CD4-positive, alpha-beta T cell treated with Interleukin-2 at 100 ng/mL for 4 hours (primary cell): ENCODE measurements at regions not wholly inside any gene's neighbourhood (a gene's known extent, or its start where the extent isn't known, plus 50 kb on each side); places are given as distances from the start of the nearest gene placed in this dataset.

Source experiments
- DNase-seq: peaks from one replicate; pipeline ENCODE4 v3.0.0-alpha.2; 2020; ENCODE audit warnings: low spot score

- peak; percentile 18 for DNase-seq
Measured at GRCh38 chr2:145692971-145693478, 1173.1 kb upstream of the ZEB2 start.

GRCh38 chr2:145691659-145692058 is 1171.7 kb upstream of the ZEB2 start:
- DNase-seq = no peak

- DNase-seq = no peak
Measured at GRCh38 chr2:145690183-145690778, 1170.4 kb upstream of the ZEB2 start.

GRCh38 chr2:145689277-145689676 is 1169.4 kb upstream of the ZEB2 start:
- DNase-seq = no peak

- DNase-seq = no peak
Measured at GRCh38 chr2:145688156-145688555, 1168.2 kb upstream of the ZEB2 start.

- DNase-seq = no peak
Measured at GRCh38 chr2:145687442-145688134, 1167.7 kb upstream of the ZEB2 start.

GRCh38 chr2:145685383-145686050 is 1165.6 kb upstream of the ZEB2 start:
- no peak for DNase-seq

GRCh38 chr2:145682546-145683157 is 1162.7 kb upstream of the ZEB2 start:
- no peak for DNase-seq

- DNase-seq = no peak
Measured at GRCh38 chr2:145680276-145680675, 1160.4 kb upstream of the ZEB2 start.

- DNase-seq = no peak
Measured at GRCh38 chr2:145677371-145677770, 1157.5 kb upstream of the ZEB2 start.

GRCh38 chr2:145674705-145675104 is 1154.8 kb upstream of the ZEB2 start:
- DNase-seq = no peak

GRCh38 chr2:145669301-145669700 is 1149.4 kb upstream of the ZEB2 start:
- no peak for DNase-seq

- DNase-seq = no peak
Measured at GRCh38 chr2:145666552-145666951, 1146.6 kb upstream of the ZEB2 start.

- no peak for DNase-seq
Measured at GRCh38 chr2:145657265-145657664, 1137.3 kb upstream of the ZEB2 start.

GRCh38 chr2:145655165-145655765 is 1135.3 kb upstream of the ZEB2 start:
- DNase-seq = no peak

GRCh38 chr2:145654746-145655145 is 1134.8 kb upstream of the ZEB2 start:
- no peak for DNase-seq

GRCh38 chr2:145654156-145654555 is 1134.2 kb upstream of the ZEB2 start:
- DNase-seq = no peak

- no peak for DNase-seq
Measured at GRCh38 chr2:145653553-145653952, 1133.6 kb upstream of the ZEB2 start.

GRCh38 chr2:145652571-145653545 is 1132.9 kb upstream of the ZEB2 start:
- DNase-seq = no peak

GRCh38 chr2:145652036-145652435 is 1132.1 kb upstream of the ZEB2 start:
- DNase-seq = no peak

GRCh38 chr2:145650226-145650625 is 1130.3 kb upstream of the ZEB2 start:
- DNase-seq = no peak
